ENCODE measurements at regions not wholly inside any gene's neighbourhood (a gene's known extent, or its start where the extent isn't known, plus 50 kb on each side); places are given as distances from the start of the nearest gene placed in this dataset.

DNA sequence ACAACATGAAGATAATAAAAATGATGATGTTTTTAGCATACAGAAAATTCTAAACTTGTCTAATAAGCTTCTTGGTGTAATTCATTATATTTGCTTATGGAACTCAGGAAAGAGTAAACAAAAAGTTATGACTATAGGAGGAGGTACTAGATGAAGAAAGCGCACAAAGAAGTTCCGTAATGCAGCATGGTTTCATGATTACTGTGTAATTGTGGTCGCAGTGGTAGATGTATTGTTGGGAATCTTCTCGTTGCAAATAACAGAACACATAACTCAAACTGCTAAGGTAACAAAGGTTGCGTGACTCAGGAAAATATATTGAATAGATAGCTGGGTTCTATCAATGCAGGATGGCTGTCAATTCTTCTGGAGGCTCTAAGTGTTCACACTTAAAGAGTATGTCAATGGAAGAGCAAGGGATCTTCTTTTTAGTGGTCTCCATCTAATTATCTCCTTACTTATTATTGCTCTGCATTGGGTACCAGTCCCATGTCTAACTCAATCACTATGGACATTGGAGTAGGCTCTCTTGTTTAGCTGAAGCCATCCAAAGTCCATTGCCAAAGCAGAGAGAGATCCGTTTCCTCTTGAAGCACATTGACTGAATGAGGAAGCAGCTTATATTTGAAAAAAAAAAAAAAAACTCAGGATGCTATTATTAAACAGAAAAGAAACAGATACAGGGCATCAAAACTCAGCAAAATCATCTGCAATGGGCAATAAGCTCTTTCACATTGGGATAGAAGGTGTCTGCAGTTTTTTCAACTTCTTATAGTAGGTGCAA, 283.4 kb upstream of the ATP2B1 start:
- Mint-ChIP-seq H3K27me3 (ENCODE audit: low read depth, unreplicated experiment) (peaks cover 2% of the 10 kb centered on the region), H3K4me1 (ENCODE audit: low read depth, unreplicated experiment) (no peaks in the 10 kb centered on the region), H3K27ac (ENCODE audit: unreplicated experiment) (no peak overlapping the region), H3K9me3 (ENCODE audit: unreplicated experiment) (peaks cover 4% of the 10 kb centered on the region), H3K4me3 (ENCODE audit: unreplicated experiment) (no peak overlapping the region), H3K36me3 (ENCODE audit: low read depth, unreplicated experiment) (no peaks in the 10 kb centered on the region)
- Histone ChIP-seq H3K79me2 (ENCODE audit: insufficient read depth, low read length) (no peaks in the 10 kb centered on the region), H3K36me3 (ENCODE audit: insufficient read depth, low read length) (no peaks in the 10 kb centered on the region), H3K27ac (ENCODE audit: low read depth, low read length) (no peak overlapping the region), H3K4me3 (ENCODE audit: insufficient read depth, low read depth, low read length) (no peak overlapping the region), H4K20me1 (ENCODE audit: insufficient read depth, low read length) (no peaks in the 10 kb centered on the region), H3K27me3 (ENCODE audit: insufficient read depth, low read length) (no peaks in the 10 kb centered on the region), H3K9ac (ENCODE audit: low read length) (no peak overlapping the region), H3K9me3 (ENCODE audit: insufficient read depth, low read depth, low read length) (no peaks in the 10 kb centered on the region), H2AFZ (ENCODE audit: low read depth, low read length) (no peak overlapping the region), H3K4me1 (ENCODE audit: insufficient read depth, low read length) (no peaks in the 10 kb centered on the region), H3K4me2 (ENCODE audit: low read length) (no peak overlapping the region)
- TF ChIP-seq, protein P1, sequence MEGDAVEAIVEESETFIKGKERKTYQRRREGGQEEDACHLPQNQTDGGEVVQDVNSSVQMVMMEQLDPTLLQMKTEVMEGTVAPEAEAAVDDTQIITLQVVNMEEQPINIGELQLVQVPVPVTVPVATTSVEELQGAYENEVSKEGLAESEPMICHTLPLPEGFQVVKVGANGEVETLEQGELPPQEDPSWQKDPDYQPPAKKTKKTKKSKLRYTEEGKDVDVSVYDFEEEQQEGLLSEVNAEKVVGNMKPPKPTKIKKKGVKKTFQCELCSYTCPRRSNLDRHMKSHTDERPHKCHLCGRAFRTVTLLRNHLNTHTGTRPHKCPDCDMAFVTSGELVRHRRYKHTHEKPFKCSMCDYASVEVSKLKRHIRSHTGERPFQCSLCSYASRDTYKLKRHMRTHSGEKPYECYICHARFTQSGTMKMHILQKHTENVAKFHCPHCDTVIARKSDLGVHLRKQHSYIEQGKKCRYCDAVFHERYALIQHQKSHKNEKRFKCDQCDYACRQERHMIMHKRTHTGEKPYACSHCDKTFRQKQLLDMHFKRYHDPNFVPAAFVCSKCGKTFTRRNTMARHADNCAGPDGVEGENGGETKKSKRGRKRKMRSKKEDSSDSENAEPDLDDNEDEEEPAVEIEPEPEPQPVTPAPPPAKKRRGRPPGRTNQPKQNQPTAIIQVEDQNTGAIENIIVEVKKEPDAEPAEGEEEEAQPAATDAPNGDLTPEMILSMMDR (IDR thresholded peaks at IDR 0.05; ENCODE audit: insufficient read depth, low read depth, low read length) = no peak
- no peak for TF ChIP-seq EZH2 (IDR thresholded peaks at IDR 0.05; ENCODE audit: insufficient read depth, low read length)
- FAIRE-seq = no peak
- DNase-seq (ENCODE audit: low read depth) = no peak

DNA sequence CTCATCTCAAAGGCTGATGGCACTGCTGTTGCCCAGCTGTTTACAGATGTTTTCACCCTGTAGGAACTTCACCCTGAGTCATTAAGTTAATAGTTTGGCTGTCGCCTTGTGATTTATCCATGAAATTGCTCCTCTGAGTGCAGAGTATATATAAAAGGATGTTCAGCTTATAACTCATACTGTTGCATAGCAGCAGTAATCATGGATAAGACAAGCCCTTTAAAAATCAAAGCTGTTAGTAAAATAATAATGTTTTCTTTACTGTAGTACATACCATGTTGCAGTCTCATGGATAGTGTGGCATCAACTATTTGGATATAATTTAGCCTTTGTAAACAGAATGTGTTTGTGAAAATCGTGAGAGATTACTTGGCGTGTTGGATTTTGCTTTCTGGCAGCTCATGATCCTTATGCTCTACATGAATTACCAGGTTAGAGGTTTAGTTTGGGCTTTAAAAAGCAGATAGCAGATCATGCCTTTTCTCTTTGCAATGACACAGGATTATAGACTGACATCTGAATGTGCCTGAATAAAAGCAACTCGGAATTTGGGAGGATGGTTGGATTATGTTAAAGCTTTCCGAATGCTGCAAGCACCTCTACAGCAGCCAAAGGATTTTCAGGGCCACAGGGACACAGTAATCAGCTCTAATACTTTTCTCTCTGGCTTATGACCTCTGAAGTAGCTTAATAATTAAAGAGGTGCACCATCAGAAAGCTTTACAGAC, 279.7 kb upstream of the ATP2B1 start:
- no peak overlapping the region for H3K4me2 ChIP-seq (ENCODE audit: low read length)

More for the DNA sequence above, 279.7 kb upstream of the ATP2B1 start:
- Histone ChIP-seq H3K4me3 (ENCODE audit: insufficient read depth, low read depth, low read length) (no peak overlapping the region), H3K27ac (ENCODE audit: low read depth, low read length) (no peak overlapping the region), H2AFZ (ENCODE audit: low read depth, low read length) (no peak overlapping the region), H3K36me3 (ENCODE audit: insufficient read depth, low read length) (no peaks in the 10 kb centered on the region), H3K9ac (ENCODE audit: low read length) (no peak overlapping the region), H3K9me3 (ENCODE audit: insufficient read depth, low read depth, low read length) (no peaks in the 10 kb centered on the region), H3K4me1 (ENCODE audit: insufficient read depth, low read length) (no peaks in the 10 kb centered on the region), H3K79me2 (ENCODE audit: insufficient read depth, low read length) (no peaks in the 10 kb centered on the region), H3K27me3 (ENCODE audit: insufficient read depth, low read length) (no peaks in the 10 kb centered on the region), H4K20me1 (ENCODE audit: insufficient read depth, low read length) (no peaks in the 10 kb centered on the region)
- H3K27me3 Mint-ChIP-seq (ENCODE audit: low read depth, unreplicated experiment) = peaks cover 2% of the 10 kb centered on the region
- no peak for TF ChIP-seq EZH2 (IDR thresholded peaks at IDR 0.05; ENCODE audit: insufficient read depth, low read length)
- TF ChIP-seq, protein P1 (IDR thresholded peaks at IDR 0.05; ENCODE audit: insufficient read depth, low read depth, low read length) = no peak
- no peaks in the 10 kb centered on the region for H3K9me3 Mint-ChIP-seq (ENCODE audit: unreplicated experiment)
- no peak for FAIRE-seq
- H3K36me3 Mint-ChIP-seq (ENCODE audit: low read depth, unreplicated experiment) = no peaks in the 10 kb centered on the region
- no peak overlapping the region for H3K27ac Mint-ChIP-seq (ENCODE audit: unreplicated experiment)
- no peak for DNase-seq (ENCODE audit: low read depth)
- H3K4me1 Mint-ChIP-seq (ENCODE audit: low read depth, unreplicated experiment) = no peaks in the 10 kb centered on the region
- no peak overlapping the region for H3K4me3 Mint-ChIP-seq (ENCODE audit: unreplicated experiment)
